ENCODE measurements at regions not wholly inside any gene's neighbourhood (a gene's known extent, or its start where the extent isn't known, plus 50 kb on each side); places are given as distances from the start of the nearest gene placed in this dataset.

- Histone ChIP-seq H3K4me1 (ENCODE audit: insufficient read depth, low read length) (no peaks in the 10 kb centered on the region), H3K27me3 (ENCODE audit: insufficient read depth, low read length) (no peaks in the 10 kb centered on the region), H3K9me3 (ENCODE audit: insufficient read depth, low read depth, low read length) (no peaks in the 10 kb centered on the region), H3K36me3 (ENCODE audit: insufficient read depth, low read length) (no peaks in the 10 kb centered on the region), H3K79me2 (ENCODE audit: insufficient read depth, low read length) (no peaks in the 10 kb centered on the region), H3K9ac (ENCODE audit: low read length) (no peak overlapping the region), H3K27ac (ENCODE audit: low read depth, low read length) (no peak overlapping the region), H2AFZ (ENCODE audit: low read depth, low read length) (no peak overlapping the region), H3K4me3 (ENCODE audit: insufficient read depth, low read depth, low read length) (no peak overlapping the region), H3K4me2 (ENCODE audit: low read length) (no peak overlapping the region), H4K20me1 (ENCODE audit: insufficient read depth, low read length) (no peaks in the 10 kb centered on the region)
- TF ChIP-seq EZH2 (IDR thresholded peaks at IDR 0.05; ENCODE audit: insufficient read depth, low read length) (no peak), CTCF (IDR thresholded peaks at IDR 0.05; ENCODE audit: insufficient read depth, low read depth, low read length) (no peak)
- H3K36me3 Mint-ChIP-seq (ENCODE audit: low read depth, unreplicated experiment) = no peaks in the 10 kb centered on the region
- H3K4me3 Mint-ChIP-seq (ENCODE audit: unreplicated experiment) = no peak overlapping the region
- peaks cover 6% of the 10 kb centered on the region for H3K27me3 Mint-ChIP-seq (ENCODE audit: low read depth, unreplicated experiment)
- no peak for FAIRE-seq
- DNase-seq (ENCODE audit: low read depth) = no peak
- H3K9me3 Mint-ChIP-seq (ENCODE audit: unreplicated experiment) = peaks cover 6% of the 10 kb centered on the region
- H3K27ac Mint-ChIP-seq (ENCODE audit: unreplicated experiment) = no peak overlapping the region
- H3K4me1 Mint-ChIP-seq (ENCODE audit: low read depth, unreplicated experiment) = peaks cover 3% of the 10 kb centered on the region
These were observed 134.9 kb downstream of the FGF9 start for GRCh38 chr13:21805733-21806132.

- H3K36me3 Mint-ChIP-seq (ENCODE audit: low read depth, unreplicated experiment) = peaks cover 2% of the 10 kb centered on the region
- H3K4me3 ChIP-seq (ENCODE audit: insufficient read depth, low read depth, low read length) = no peak overlapping the region
- no peak overlapping the region for H3K4me2 ChIP-seq (ENCODE audit: low read length)
- peaks cover 4% of the 10 kb centered on the region for H3K9me3 Mint-ChIP-seq (ENCODE audit: unreplicated experiment)
- no peak overlapping the region for H3K27ac Mint-ChIP-seq (ENCODE audit: unreplicated experiment)
- no peak overlapping the region for H3K27ac ChIP-seq (ENCODE audit: low read depth, low read length)
- DNase-seq (ENCODE audit: low read depth) (no peak), FAIRE-seq (no peak)
- peaks cover 24% of the 10 kb centered on the region for H3K27me3 Mint-ChIP-seq (ENCODE audit: low read depth, unreplicated experiment)
- no peaks in the 10 kb centered on the region for H4K20me1 ChIP-seq (ENCODE audit: insufficient read depth, low read length)
- H3K27me3 ChIP-seq (ENCODE audit: insufficient read depth, low read length) = no peaks in the 10 kb centered on the region
- no peaks in the 10 kb centered on the region for H3K4me1 Mint-ChIP-seq (ENCODE audit: low read depth, unreplicated experiment)
- no peaks in the 10 kb centered on the region for H3K79me2 ChIP-seq (ENCODE audit: insufficient read depth, low read length)
- no peaks in the 10 kb centered on the region for H3K4me1 ChIP-seq (ENCODE audit: insufficient read depth, low read length)
- no peak overlapping the region for H3K9ac ChIP-seq (ENCODE audit: low read length)
- TF ChIP-seq CTCF (IDR thresholded peaks at IDR 0.05; ENCODE audit: insufficient read depth, low read depth, low read length) (no peak), EZH2 (IDR thresholded peaks at IDR 0.05; ENCODE audit: insufficient read depth, low read length) (no peak)
- H3K4me3 Mint-ChIP-seq (ENCODE audit: unreplicated experiment) = no peak overlapping the region
- no peak overlapping the region for H2AFZ ChIP-seq (ENCODE audit: low read depth, low read length)
- no peaks in the 10 kb centered on the region for H3K36me3 ChIP-seq (ENCODE audit: insufficient read depth, low read length)
- H3K9me3 ChIP-seq (ENCODE audit: insufficient read depth, low read depth, low read length) = peaks cover 6% of the 10 kb centered on the region
These were observed 141.3 kb downstream of the FGF9 start for GRCh38 chr13:21812192-21812626.

GRCh38 chr13:21813110-21813509 lies 142.2 kb downstream of the FGF9 start:
- no peaks in the 10 kb centered on the region for H3K4me1 ChIP-seq (ENCODE audit: insufficient read depth, low read length)
- Mint-ChIP-seq H3K4me1 (ENCODE audit: low read depth, unreplicated experiment) (no peaks in the 10 kb centered on the region), H3K9me3 (ENCODE audit: unreplicated experiment) (peaks cover 6% of the 10 kb centered on the region), H3K4me3 (ENCODE audit: unreplicated experiment) (no peak overlapping the region), H3K27ac (ENCODE audit: unreplicated experiment) (no peak overlapping the region), H3K27me3 (ENCODE audit: low read depth, unreplicated experiment) (peaks cover 24% of the 10 kb centered on the region), H3K36me3 (ENCODE audit: low read depth, unreplicated experiment) (peaks cover 2% of the 10 kb centered on the region)
- no peak for TF ChIP-seq CTCF (IDR thresholded peaks at IDR 0.05; ENCODE audit: insufficient read depth, low read depth, low read length)
- no peak for TF ChIP-seq EZH2 (IDR thresholded peaks at IDR 0.05; ENCODE audit: insufficient read depth, low read length)
- H3K27me3 ChIP-seq (ENCODE audit: insufficient read depth, low read length) = no peaks in the 10 kb centered on the region
- H3K9ac ChIP-seq (ENCODE audit: low read length) = no peak overlapping the region
- FAIRE-seq = no peak
- H3K9me3 ChIP-seq (ENCODE audit: insufficient read depth, low read depth, low read length) = peaks cover 6% of the 10 kb centered on the region
- H3K27ac ChIP-seq (ENCODE audit: low read depth, low read length) = no peak overlapping the region
- H3K36me3 ChIP-seq (ENCODE audit: insufficient read depth, low read length) = no peaks in the 10 kb centered on the region
- H3K4me3 ChIP-seq (ENCODE audit: insufficient read depth, low read depth, low read length) = no peak overlapping the region
- H4K20me1 ChIP-seq (ENCODE audit: insufficient read depth, low read length) = no peaks in the 10 kb centered on the region
- no peak overlapping the region for H3K4me2 ChIP-seq (ENCODE audit: low read length)
- DNase-seq (ENCODE audit: low read depth) = no peak
- H3K79me2 ChIP-seq (ENCODE audit: insufficient read depth, low read length) = no peaks in the 10 kb centered on the region
- no peak overlapping the region for H2AFZ ChIP-seq (ENCODE audit: low read depth, low read length)
